IMR-90 (cell line): ENCODE measurements at regions not wholly inside any gene's neighbourhood (a gene's known extent, or its start where the extent isn't known, plus 50 kb on each side); places are given as distances from the start of the nearest gene placed in this dataset.
A peak's percentile ranks its signal among the peaks of the same experiment; 100 is the strongest.
"Not testable (repeated sequence)": the region's sequence is repeated elsewhere in the genome, so short reads cannot be mapped to it uniquely, and the experiment has no call there.

Source experiments
- ATAC-seq: fragments of 200-7000 bp; cut with Tn5 transposase; 2 replicates; pipeline ENCODE4 v1.9.1; 2020; ENCODE audit warnings: low read depth, mild to moderate bottlenecking, moderate library complexity
- BruUV-seq: library from RNA; stranded (reverse); fragments of 400-500 nt; replicated peaks from 2 replicates; lab custom pipeline; 2021; lab: Mats Ljungman, UMichigan
- CTCF ChIA-PET: fragments of 300-600 bp; formaldehyde crosslinking; extraction: SDS; loops from one replicate; lab custom pipeline; 2021; ENCODE audit warnings: antibody characterized with exemption; lab: Yijun Ruan, JAX
- POLR2A ChIA-PET: fragments of 300-600 bp; sonication (Branson Sonifier 250); formaldehyde crosslinking; loops from one replicate; lab custom pipeline; 2022; ENCODE audit warnings: antibody characterized with exemption; ENCODE audit not compliant: unreplicated experiment; lab: Charles Lee
- DNase-seq: peaks from one replicate; pipeline ENCODE4 v3.0.0; 2013
- H2AFZ ChIP-seq: replicated peaks from 2 replicates; pipeline ENCODE3; 2013; ENCODE audit warnings: low read length, mild to moderate bottlenecking; ENCODE audit not compliant: poor library complexity
- H2AK5ac ChIP-seq: 2 replicates; pipeline ENCODE4 v1.6.1; 2013; ENCODE audit warnings: low read depth, low read length, inconsistent platforms
- H2AK9ac ChIP-seq: replicated peaks from 2 replicates; pipeline ENCODE3; 2013; ENCODE audit warnings: mild to moderate bottlenecking, low read depth, low read length, moderate library complexity; ENCODE audit not compliant: poor library complexity
- H2BK120ac ChIP-seq: 2 replicates; pipeline ENCODE4 v1.6.1; 2013; ENCODE audit warnings: low read depth, low read length, inconsistent platforms
- H2BK15ac ChIP-seq: 3 replicates; pipeline ENCODE4 v1.6.1; 2013; ENCODE audit warnings: low read depth, low read length, inconsistent platforms
- H2BK20ac ChIP-seq: 2 replicates; pipeline ENCODE4 v1.6.1; 2013; ENCODE audit warnings: low read depth, mild to moderate bottlenecking, inconsistent platforms, low read length, moderate library complexity
- H2BK5ac ChIP-seq: 2 replicates; pipeline ENCODE4 v1.6.1; 2013; ENCODE audit warnings: mild to moderate bottlenecking, low read depth, low read length, inconsistent platforms; ENCODE audit not compliant: poor library complexity, severe bottlenecking
- H3K14ac ChIP-seq: replicated peaks from 2 replicates; pipeline ENCODE4 v1.6.1; 2013; ENCODE audit warnings: low read depth, low read length, inconsistent platforms
- H3K18ac ChIP-seq: 2 replicates; pipeline ENCODE4 v1.6.1; 2013; ENCODE audit warnings: low read depth, low read length, control low read depth
- H3K23ac ChIP-seq: 2 replicates; pipeline ENCODE4 v1.6.1; 2013; ENCODE audit warnings: low read depth, low read length, inconsistent platforms
- H3K27ac ChIP-seq: 2 replicates; pipeline ENCODE4 v1.5.1; 2013; ENCODE audit warnings: mild to moderate bottlenecking, control low read depth, low read length; ENCODE audit not compliant: insufficient read depth
- H3K27me3 ChIP-seq: 2 replicates; pipeline ENCODE4 v1.6.1; 2013; ENCODE audit warnings: low read length; ENCODE audit not compliant: control insufficient read depth, insufficient read depth
- H3K36me3 ChIP-seq: 2 replicates; pipeline ENCODE4 v1.6.1; 2013; ENCODE audit warnings: low read length, mixed read lengths; ENCODE audit not compliant: control insufficient read depth, insufficient read depth
- H3K4ac ChIP-seq: 2 replicates; pipeline ENCODE4 v1.6.1; 2013; ENCODE audit warnings: low read depth, low read length, inconsistent platforms
- H3K4me1 ChIP-seq: 2 replicates; pipeline ENCODE4 v1.6.1; 2013; ENCODE audit warnings: low read length, mixed read lengths; ENCODE audit not compliant: control insufficient read depth, insufficient read depth
- H3K4me2 ChIP-seq: 2 replicates; pipeline ENCODE4 v1.6.1; 2013; ENCODE audit warnings: low read depth, mild to moderate bottlenecking, control low read depth, low read length, moderate library complexity
- H3K4me3 ChIP-seq: 2 replicates; pipeline ENCODE4 v1.5.1; 2013; ENCODE audit warnings: low read depth, mild to moderate bottlenecking, control low read depth, low read length, moderate library complexity; ENCODE audit not compliant: insufficient read depth
- H3K56ac ChIP-seq: 2 replicates; pipeline ENCODE4 v1.6.1; 2013; ENCODE audit warnings: low read length, inconsistent platforms; ENCODE audit not compliant: insufficient read depth; ENCODE audit errors: extremely low read depth
- H3K79me1 ChIP-seq, 2 experiments: 2 replicates each; pipeline ENCODE4 v1.6.1; 2013; ENCODE audit warnings: low read length in 2 of 2, inconsistent platforms in 1 of 2, low read depth in 1 of 2
- H3K9ac ChIP-seq: 2 replicates; pipeline ENCODE4 v1.6.1; 2013; ENCODE audit warnings: low read depth, low read length, control low read depth
- H3K9me1 ChIP-seq: 2 replicates; pipeline ENCODE4 v1.6.1; 2013; ENCODE audit warnings: low read length, inconsistent platforms; ENCODE audit not compliant: insufficient read depth
- H3K9me3 ChIP-seq: 2 replicates; pipeline ENCODE4 v1.6.1; 2013; ENCODE audit warnings: low read length; ENCODE audit not compliant: control insufficient read depth, insufficient read depth
- H4K20me1 ChIP-seq: 2 replicates; pipeline ENCODE4 v1.6.1; 2013; ENCODE audit warnings: low read length, inconsistent platforms; ENCODE audit not compliant: insufficient read depth
- H4K5ac ChIP-seq: 2 replicates; pipeline ENCODE4 v1.6.1; 2013; ENCODE audit warnings: mild to moderate bottlenecking, low read depth, low read length, control low read depth
- H4K8ac ChIP-seq, 2 experiments: 2 replicates each; pipeline ENCODE4 v1.6.1; 2013; ENCODE audit warnings: low read depth in 2 of 2, low read length in 2 of 2, control low read depth in 1 of 2, inconsistent platforms in 1 of 2
- H4K91ac ChIP-seq: 2 replicates; pipeline ENCODE4 v1.6.1; 2013; ENCODE audit warnings: low read depth, low read length, inconsistent platforms; ENCODE audit not compliant: insufficient read depth
- WGBS, 2 experiments: methylation state at CpG; one replicate each; pipeline versions ENCODE4 v1.1.5 to v1.1.7; 2013; ENCODE audit warnings: missing lambda C conversion rate in 2 of 2; ENCODE audit not compliant: insufficient read length in 1 of 2; ENCODE audit errors: extremely low coverage in 2 of 2; 5-methylcytosine and 5-hydroxymethylcytosine counted together
- dilution Hi-C: fragments of 300-500 bp; cut with HindIII; formaldehyde crosslinking; loops from one replicate; pipeline ENCODE4 v1.14.3; 2018; ENCODE audit warnings: low sequenced_read_pairs; ENCODE audit not compliant: unreplicated experiment
- in situ Hi-C: fragments of 300-500 bp; cut with MboI; formaldehyde crosslinking; loops from 3 replicates; pipeline ENCODE4 v1.14.3; 2019; ENCODE audit warnings: low sequenced_read_pairs, inconsistent platforms, mixed read lengths
- intact Hi-C: fragments of 100-400 bp; cut with micrococcal nuclease; formaldehyde crosslinking; loops from 2 replicates; pipeline ENCODE4 v1.10.0; 2022

- H2BK120ac ChIP-seq, H3K14ac ChIP-seq, H3K4me2 ChIP-seq, H3K4me1 ChIP-seq, H4K20me1 ChIP-seq, H4K8ac ChIP-seq, H3K18ac ChIP-seq, H3K36me3 ChIP-seq, H2BK20ac ChIP-seq, DNase-seq, intact Hi-C loops, ATAC-seq, H2AK5ac ChIP-seq, H3K23ac ChIP-seq, H3K9ac ChIP-seq, H3K27ac ChIP-seq, H3K4me3 ChIP-seq, H3K9me3 ChIP-seq, H3K4ac ChIP-seq, H3K79me1 ChIP-seq, in situ Hi-C loops, BruUV-seq, H4K5ac ChIP-seq, H2BK15ac ChIP-seq, H3K27me3 ChIP-seq, H2AFZ ChIP-seq, H2AK9ac ChIP-seq, H3K9me1 ChIP-seq, POLR2A ChIA-PET, dilution Hi-C loops, CTCF ChIA-PET, H2BK5ac ChIP-seq, H4K91ac ChIP-seq: not testable (repeated sequence)
- 90% methylated on average over 6 of the region's 34 CpGs; no CpG with 5 or more reads in 1 of the 2 experiments for WGBS, 2 experiments
- peak overlapping the region; percentile 11; the same call in 1 of the 2 replicates for H3K56ac ChIP-seq
Measured at GRCh38 chr14:40954448-40955130, 652.1 kb upstream of the LRFN5 start.
